ENCODE measurements at regions not wholly inside any gene's neighbourhood (a gene's known extent, or its start where the extent isn't known, plus 50 kb on each side); places are given as distances from the start of the nearest gene placed in this dataset.

DNA sequence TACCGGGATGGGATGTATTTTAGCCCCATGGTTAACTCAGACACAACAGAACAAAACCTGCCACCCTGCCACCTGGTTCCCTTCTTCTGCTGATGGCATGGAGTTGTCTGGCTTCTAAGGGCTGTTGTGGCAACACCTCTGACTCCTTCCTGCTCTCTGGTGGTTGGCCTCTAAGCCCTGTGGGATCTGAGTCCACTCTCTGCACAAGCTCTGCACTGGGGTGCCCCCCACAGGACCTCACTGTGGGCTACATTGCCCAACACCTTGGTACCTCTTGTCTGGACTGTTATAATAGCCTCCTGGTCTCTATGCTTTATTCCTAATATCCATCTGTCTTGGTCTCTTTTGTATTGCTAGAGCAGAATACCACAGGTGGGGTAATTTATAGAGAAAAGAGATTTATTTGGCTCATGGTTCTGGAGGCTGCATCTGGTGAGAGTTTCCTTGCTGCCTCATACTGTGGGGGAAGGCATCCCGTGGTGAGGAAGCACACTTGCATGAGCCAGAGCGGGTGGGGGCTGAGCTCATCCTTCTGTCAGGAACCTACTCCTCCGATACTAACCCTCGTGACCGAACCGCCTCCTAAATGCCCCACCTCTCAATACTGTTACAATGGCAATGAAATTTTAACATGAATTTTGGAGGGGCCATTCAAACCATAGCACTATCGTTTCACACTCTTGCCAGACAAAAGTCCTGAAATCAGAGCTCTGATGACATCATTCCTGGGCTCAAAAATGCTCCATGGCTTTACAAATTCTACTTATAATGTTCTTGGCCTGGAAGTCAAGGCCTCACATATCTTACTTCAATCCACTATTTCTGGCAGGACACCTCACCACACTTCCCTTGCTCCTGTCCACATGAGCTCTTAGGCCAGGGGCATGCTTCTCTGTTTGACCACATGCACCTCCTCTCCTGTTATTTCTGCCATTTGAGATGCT, 127.2 kb downstream of the PAX1 start:
- no peak for DNase-seq (ENCODE audit: low spot score)
- Mint-ChIP-seq H3K27me3 (ENCODE audit: unreplicated experiment) (peaks cover 5% of the 10 kb centered on the region), H3K4me1 (ENCODE audit: unreplicated experiment) (no peaks in the 10 kb centered on the region), H3K36me3 (ENCODE audit: low read depth, unreplicated experiment) (no peaks in the 10 kb centered on the region), H3K4me3 (ENCODE audit: unreplicated experiment) (no peak overlapping the region), H3K9me3 (ENCODE audit: unreplicated experiment) (no peaks in the 10 kb centered on the region), H3K27ac (ENCODE audit: unreplicated experiment) (no peak overlapping the region)
- TF ChIP-seq, protein P1, sequence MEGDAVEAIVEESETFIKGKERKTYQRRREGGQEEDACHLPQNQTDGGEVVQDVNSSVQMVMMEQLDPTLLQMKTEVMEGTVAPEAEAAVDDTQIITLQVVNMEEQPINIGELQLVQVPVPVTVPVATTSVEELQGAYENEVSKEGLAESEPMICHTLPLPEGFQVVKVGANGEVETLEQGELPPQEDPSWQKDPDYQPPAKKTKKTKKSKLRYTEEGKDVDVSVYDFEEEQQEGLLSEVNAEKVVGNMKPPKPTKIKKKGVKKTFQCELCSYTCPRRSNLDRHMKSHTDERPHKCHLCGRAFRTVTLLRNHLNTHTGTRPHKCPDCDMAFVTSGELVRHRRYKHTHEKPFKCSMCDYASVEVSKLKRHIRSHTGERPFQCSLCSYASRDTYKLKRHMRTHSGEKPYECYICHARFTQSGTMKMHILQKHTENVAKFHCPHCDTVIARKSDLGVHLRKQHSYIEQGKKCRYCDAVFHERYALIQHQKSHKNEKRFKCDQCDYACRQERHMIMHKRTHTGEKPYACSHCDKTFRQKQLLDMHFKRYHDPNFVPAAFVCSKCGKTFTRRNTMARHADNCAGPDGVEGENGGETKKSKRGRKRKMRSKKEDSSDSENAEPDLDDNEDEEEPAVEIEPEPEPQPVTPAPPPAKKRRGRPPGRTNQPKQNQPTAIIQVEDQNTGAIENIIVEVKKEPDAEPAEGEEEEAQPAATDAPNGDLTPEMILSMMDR (IDR thresholded peaks at IDR 0.05; ENCODE audit: unreplicated experiment): no peak

DNA sequence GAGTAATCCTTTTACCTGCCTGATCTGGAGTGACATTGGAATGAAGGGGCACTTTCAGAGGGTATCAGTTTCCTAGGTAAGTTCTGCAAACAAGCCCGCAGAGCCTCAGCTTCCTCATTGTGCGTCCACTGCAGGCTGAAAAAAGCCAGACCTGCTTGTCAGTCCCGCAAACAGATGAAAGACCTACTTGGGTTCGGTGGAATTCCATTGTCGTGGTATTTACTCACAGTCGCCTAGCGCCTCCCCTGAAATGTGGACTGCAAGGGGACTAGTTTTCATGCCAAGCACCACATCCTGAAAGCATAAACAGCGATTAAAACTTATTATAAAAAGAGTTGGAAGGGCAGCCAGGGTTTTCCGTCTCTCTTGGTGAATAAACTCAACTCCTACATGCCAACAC, 121.5 kb downstream of the PAX1 start:
- TF ChIP-seq, protein P1 (IDR thresholded peaks at IDR 0.05; ENCODE audit: unreplicated experiment): no peak
- no peaks in the 10 kb centered on the region for H3K36me3 Mint-ChIP-seq (ENCODE audit: low read depth, unreplicated experiment)
- H3K27me3 Mint-ChIP-seq (ENCODE audit: unreplicated experiment): peaks cover 1% of the 10 kb centered on the region
- H3K9me3 Mint-ChIP-seq (ENCODE audit: unreplicated experiment): no peaks in the 10 kb centered on the region
- no peak for DNase-seq (ENCODE audit: low spot score)
- no peaks in the 10 kb centered on the region for H3K4me1 Mint-ChIP-seq (ENCODE audit: unreplicated experiment)
- H3K27ac Mint-ChIP-seq (ENCODE audit: unreplicated experiment): no peak overlapping the region
- no peak overlapping the region for H3K4me3 Mint-ChIP-seq (ENCODE audit: unreplicated experiment)

DNA sequence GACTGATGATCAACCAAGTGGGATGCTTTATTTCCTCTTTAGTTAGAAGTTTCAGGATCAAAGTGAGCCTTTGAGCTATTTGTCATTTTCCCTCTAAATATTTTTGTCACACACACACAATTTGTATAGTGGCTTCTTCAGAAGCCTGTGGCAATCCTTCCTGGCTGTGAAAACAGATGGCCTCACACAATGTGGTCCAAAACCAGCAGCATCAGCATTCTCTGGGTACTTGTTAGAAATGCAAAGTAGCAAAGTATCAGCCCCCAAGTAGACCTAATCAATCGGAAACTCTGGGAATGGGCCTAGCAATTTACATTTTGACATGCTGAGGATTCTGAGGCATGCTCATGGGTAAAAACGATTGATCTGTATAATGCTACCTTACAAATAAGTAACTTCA, 115.9 kb downstream of the PAX1 start:
- H3K27me3 Mint-ChIP-seq (ENCODE audit: unreplicated experiment): no peaks in the 10 kb centered on the region
- no peak overlapping the region for H3K4me3 Mint-ChIP-seq (ENCODE audit: unreplicated experiment)
- DNase-seq (ENCODE audit: low spot score): no peak
- no peaks in the 10 kb centered on the region for H3K36me3 Mint-ChIP-seq (ENCODE audit: low read depth, unreplicated experiment)
- TF ChIP-seq, protein P1 (IDR thresholded peaks at IDR 0.05; ENCODE audit: unreplicated experiment): no peak
- no peaks in the 10 kb centered on the region for H3K9me3 Mint-ChIP-seq (ENCODE audit: unreplicated experiment)
- H3K4me1 Mint-ChIP-seq (ENCODE audit: unreplicated experiment): no peaks in the 10 kb centered on the region
- no peak overlapping the region for H3K27ac Mint-ChIP-seq (ENCODE audit: unreplicated experiment)

DNA sequence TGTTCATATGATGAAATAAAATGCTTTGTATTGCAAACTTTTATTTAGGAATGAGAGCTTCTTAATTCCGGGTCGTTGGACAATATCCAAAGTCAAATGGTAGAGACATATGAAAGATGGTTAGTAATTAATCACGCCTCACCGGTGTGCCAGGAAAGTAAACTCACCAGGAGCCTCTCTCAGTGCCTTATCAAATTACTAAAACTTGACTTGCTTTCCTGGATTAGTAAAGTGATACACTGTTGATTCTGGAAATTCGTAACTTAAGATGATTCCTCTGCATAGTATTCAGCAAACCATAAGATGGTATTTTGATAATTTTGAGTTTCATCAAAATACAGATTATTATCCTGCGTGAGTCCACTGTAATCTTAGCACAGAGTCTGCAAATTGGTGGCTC, 115.2 kb downstream of the PAX1 start:
- Mint-ChIP-seq H3K36me3 (ENCODE audit: low read depth, unreplicated experiment) (no peaks in the 10 kb centered on the region), H3K4me1 (ENCODE audit: unreplicated experiment) (no peaks in the 10 kb centered on the region), H3K27me3 (ENCODE audit: unreplicated experiment) (no peaks in the 10 kb centered on the region), H3K9me3 (ENCODE audit: unreplicated experiment) (no peaks in the 10 kb centered on the region), H3K4me3 (ENCODE audit: unreplicated experiment) (no peak overlapping the region), H3K27ac (ENCODE audit: unreplicated experiment) (no peak overlapping the region)
- no peak for DNase-seq (ENCODE audit: low spot score)
- TF ChIP-seq, protein P1 (IDR thresholded peaks at IDR 0.05; ENCODE audit: unreplicated experiment): no peak

DNA sequence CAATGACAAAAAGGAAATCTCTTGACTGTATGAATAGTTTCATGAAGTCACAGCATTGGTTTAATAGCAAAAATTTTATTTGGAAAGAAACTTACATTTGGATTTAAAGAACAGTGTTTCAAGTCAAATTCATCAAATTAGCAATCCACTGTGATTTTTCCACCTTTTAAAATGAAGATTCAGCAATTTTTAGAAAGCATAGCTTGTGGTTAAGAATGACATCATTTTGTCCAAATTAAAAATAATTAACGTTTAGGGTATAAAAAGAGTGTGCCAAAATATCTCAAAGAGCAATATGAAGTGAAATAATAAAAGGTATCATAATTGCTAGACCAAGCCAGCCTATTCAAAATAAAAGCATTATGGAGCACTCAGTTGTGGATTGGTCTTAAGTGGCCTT, 114.6 kb downstream of the PAX1 start:
- Mint-ChIP-seq H3K27me3 (ENCODE audit: unreplicated experiment) (no peaks in the 10 kb centered on the region), H3K4me1 (ENCODE audit: unreplicated experiment) (no peaks in the 10 kb centered on the region), H3K4me3 (ENCODE audit: unreplicated experiment) (no peak overlapping the region), H3K9me3 (ENCODE audit: unreplicated experiment) (no peaks in the 10 kb centered on the region), H3K36me3 (ENCODE audit: low read depth, unreplicated experiment) (no peaks in the 10 kb centered on the region), H3K27ac (ENCODE audit: unreplicated experiment) (no peak overlapping the region)
- no peak for DNase-seq (ENCODE audit: low spot score)
- TF ChIP-seq, protein P1 (IDR thresholded peaks at IDR 0.05; ENCODE audit: unreplicated experiment): no peak
